ENCODE measurements at regions not wholly inside any gene's neighbourhood (a gene's known extent, or its start where the extent isn't known, plus 50 kb on each side); places are given as distances from the start of the nearest gene placed in this dataset.

DNA sequence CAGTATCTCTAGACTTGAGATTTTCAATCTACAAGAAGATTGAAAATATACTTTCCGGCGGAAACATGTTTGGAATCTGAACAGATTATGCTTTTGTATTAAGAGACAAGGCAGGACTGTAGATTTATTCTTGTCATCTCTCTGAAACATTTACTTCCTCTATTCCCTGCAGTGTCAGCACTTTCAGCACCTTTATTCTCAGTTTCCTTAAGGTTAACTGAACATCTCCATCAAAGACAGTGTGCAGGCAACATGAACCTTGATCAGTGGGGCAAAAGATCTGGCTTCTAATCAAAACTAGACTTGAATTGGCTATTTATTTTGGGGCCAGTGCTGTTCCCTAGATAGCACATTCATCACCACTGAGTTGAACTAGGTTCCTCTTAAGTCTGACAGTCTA is 129.9 kb upstream of the HCN1 start:
- no peaks in the 10 kb centered on the region for H3K4me1 ChIP-seq
- H3K4me3 ChIP-seq (ENCODE audit: low read depth, low read length): no peak overlapping the region
- ChIA-PET CTCF (no interaction called here), POLR2A (no interaction called here)
- no peaks in the 10 kb centered on the region for H3K36me3 ChIP-seq (ENCODE audit: control insufficient read depth, insufficient read depth, low read length)
- H3K27me3 ChIP-seq (replicated peaks; ENCODE audit: control insufficient read depth, insufficient read depth, low read length): no peaks in the 10 kb centered on the region
- no peak for TF ChIP-seq CTCF (IDR thresholded peaks at IDR 0.05; ENCODE audit: insufficient read depth in 1 of 2, low read depth in 1 of 2, low read length in 1 of 2, severe bottlenecking in 1 of 2, unreplicated experiment in 1 of 2)
- BruUV-seq (replicated peaks): no TSS peak
- no peaks in the 10 kb centered on the region for H3K9me3 ChIP-seq
- no peaks in the 10 kb centered on the region for H3K27me3 Mint-ChIP-seq (ENCODE audit: insufficient read depth, unreplicated experiment)
- H3K4me1 Mint-ChIP-seq (ENCODE audit: low read depth, unreplicated experiment): no peaks in the 10 kb centered on the region
- peaks cover 24% of the 10 kb centered on the region for H3K9me3 Mint-ChIP-seq (ENCODE audit: unreplicated experiment)
- intact Hi-C loops (cut with micrococcal nuclease; ENCODE audit: unreplicated experiment): no loop called here
- no peak for DNase-seq
- H3K4me3 Mint-ChIP-seq (ENCODE audit: unreplicated experiment): no peak overlapping the region
- no peak overlapping the region for H3K27ac Mint-ChIP-seq (ENCODE audit: unreplicated experiment)
- no peaks in the 10 kb centered on the region for H3K36me3 Mint-ChIP-seq (ENCODE audit: insufficient read depth, unreplicated experiment)

DNA sequence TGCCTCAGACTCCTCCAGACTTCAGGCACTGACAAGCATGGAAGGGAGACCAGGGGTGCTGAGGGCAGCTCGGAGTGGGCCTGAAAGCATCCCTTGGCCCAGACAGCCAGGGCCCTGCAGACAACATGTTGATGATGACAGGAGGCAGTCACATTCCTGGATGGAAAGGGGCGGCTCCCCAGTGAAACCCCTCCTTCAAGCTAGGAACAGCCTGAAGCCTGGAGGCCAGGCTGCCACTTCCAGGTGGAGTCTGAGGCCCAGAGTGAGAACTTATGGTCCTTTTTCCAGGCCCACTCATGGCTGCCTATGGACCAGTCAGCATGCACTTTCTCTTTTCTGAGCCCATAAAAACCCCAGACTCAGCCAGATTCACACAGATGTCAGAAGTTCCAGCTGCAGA is 104.2 kb upstream of the HCN1 start:
- BruUV-seq (replicated peaks): no TSS peak
- intact Hi-C loops (cut with micrococcal nuclease; ENCODE audit: unreplicated experiment): no loop called here
- TF ChIP-seq CTCF (IDR thresholded peaks at IDR 0.05; ENCODE audit: insufficient read depth in 1 of 2, low read depth in 1 of 2, low read length in 1 of 2, severe bottlenecking in 1 of 2, unreplicated experiment in 1 of 2): no peak
- H3K9me3 ChIP-seq: peaks cover 10% of the 10 kb centered on the region; the same call in 1 of the 2 replicates
- CTCF ChIA-PET: no interaction called here
- no peak for DNase-seq
- POLR2A ChIA-PET: no interaction called here
- no peaks in the 10 kb centered on the region for H3K36me3 ChIP-seq (ENCODE audit: control insufficient read depth, insufficient read depth, low read length)
- Mint-ChIP-seq H3K27me3 (ENCODE audit: insufficient read depth, unreplicated experiment) (no peaks in the 10 kb centered on the region), H3K27ac (ENCODE audit: unreplicated experiment) (no peak overlapping the region), H3K4me3 (ENCODE audit: unreplicated experiment) (no peak overlapping the region), H3K4me1 (ENCODE audit: low read depth, unreplicated experiment) (no peaks in the 10 kb centered on the region), H3K9me3 (ENCODE audit: unreplicated experiment) (peaks cover 43% of the 10 kb centered on the region), H3K36me3 (ENCODE audit: insufficient read depth, unreplicated experiment) (no peaks in the 10 kb centered on the region)
- no peaks in the 10 kb centered on the region for H3K27me3 ChIP-seq (replicated peaks; ENCODE audit: control insufficient read depth, insufficient read depth, low read length)
- H3K4me1 ChIP-seq: no peaks in the 10 kb centered on the region
- H3K4me3 ChIP-seq (ENCODE audit: low read depth, low read length): no peak overlapping the region

DNA sequence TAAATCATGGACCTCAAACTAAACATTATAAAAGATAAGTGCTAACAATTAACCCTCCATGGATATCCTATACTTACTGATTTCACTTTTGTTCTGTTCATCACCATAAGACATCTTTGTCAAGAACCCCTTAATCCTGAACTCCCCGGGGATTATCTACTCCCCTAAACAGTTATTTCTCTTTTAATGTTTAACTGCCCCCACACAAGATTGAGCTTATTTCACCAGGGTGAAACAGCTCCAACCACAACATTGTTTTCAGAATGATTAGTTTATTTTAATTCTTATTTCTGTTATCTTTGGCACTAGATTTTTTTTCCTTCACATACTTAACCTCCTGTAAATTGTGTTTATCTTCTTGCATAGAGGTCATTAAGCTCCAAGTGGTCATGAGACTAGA is 103.2 kb upstream of the HCN1 start:
- BruUV-seq (replicated peaks): no TSS peak
- POLR2A ChIA-PET: no interaction called here
- Mint-ChIP-seq H3K9me3 (ENCODE audit: unreplicated experiment) (peaks cover 42% of the 10 kb centered on the region), H3K4me3 (ENCODE audit: unreplicated experiment) (no peak overlapping the region), H3K27me3 (ENCODE audit: insufficient read depth, unreplicated experiment) (no peaks in the 10 kb centered on the region), H3K4me1 (ENCODE audit: low read depth, unreplicated experiment) (no peaks in the 10 kb centered on the region), H3K27ac (ENCODE audit: unreplicated experiment) (no peak overlapping the region), H3K36me3 (ENCODE audit: insufficient read depth, unreplicated experiment) (no peaks in the 10 kb centered on the region)
- intact Hi-C loops (cut with micrococcal nuclease; ENCODE audit: unreplicated experiment): no loop called here
- TF ChIP-seq CTCF (IDR thresholded peaks at IDR 0.05; ENCODE audit: insufficient read depth in 1 of 2, low read depth in 1 of 2, low read length in 1 of 2, severe bottlenecking in 1 of 2, unreplicated experiment in 1 of 2): no peak
- peaks cover 10% of the 10 kb centered on the region; the same call in 1 of the 2 replicates for H3K9me3 ChIP-seq
- H3K4me3 ChIP-seq (ENCODE audit: low read depth, low read length): no peak overlapping the region
- no peak for DNase-seq
- CTCF ChIA-PET: no interaction called here
- no peaks in the 10 kb centered on the region for H3K4me1 ChIP-seq
- no peaks in the 10 kb centered on the region for H3K36me3 ChIP-seq (ENCODE audit: control insufficient read depth, insufficient read depth, low read length)
- no peaks in the 10 kb centered on the region for H3K27me3 ChIP-seq (replicated peaks; ENCODE audit: control insufficient read depth, insufficient read depth, low read length)

Data from Caco-2 (cell line).